IPS DF 4.7 (cell line): ENCODE measurements at regions not wholly inside any gene's neighbourhood (a gene's known extent, or its start where the extent isn't known, plus 50 kb on each side); places are given as distances from the start of the nearest gene placed in this dataset.

Experiments used
- DNase-seq: peaks from one replicate; pipeline ENCODE4 v3.0.0-alpha.2; 2013; ENCODE audit warnings: low spot score; ENCODE audit errors: extremely low read depth

DNA sequence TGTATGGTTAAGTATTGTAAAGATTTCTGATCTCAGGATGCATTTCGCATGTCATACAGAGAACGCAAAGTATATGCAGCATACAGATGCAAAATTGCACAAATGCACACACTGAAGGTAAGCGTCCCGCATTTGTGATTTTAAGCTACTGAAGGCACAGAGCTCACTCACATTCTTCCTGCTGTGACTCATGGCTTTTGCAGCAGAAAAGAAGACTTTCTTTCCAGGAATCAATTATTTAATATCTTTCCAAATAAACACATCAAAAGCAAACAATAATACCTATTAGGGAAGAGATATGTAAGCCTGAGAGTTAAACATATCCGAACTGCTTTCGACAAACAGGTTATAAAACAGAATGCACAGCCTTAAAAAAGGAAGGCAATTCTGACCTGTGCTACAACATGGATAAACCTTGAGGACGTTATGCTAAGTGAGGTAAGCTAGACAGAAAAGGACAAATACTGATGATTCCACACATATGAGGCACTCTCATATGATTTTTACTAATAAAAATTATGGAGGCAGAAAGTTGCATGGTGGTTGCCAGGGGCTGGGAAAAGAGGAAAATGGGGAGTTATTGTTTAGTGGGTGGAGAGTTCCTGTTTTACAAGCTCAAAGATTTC is 109.0 kb downstream of the TFAP2A start:
- DNase-seq: no peak

DNA sequence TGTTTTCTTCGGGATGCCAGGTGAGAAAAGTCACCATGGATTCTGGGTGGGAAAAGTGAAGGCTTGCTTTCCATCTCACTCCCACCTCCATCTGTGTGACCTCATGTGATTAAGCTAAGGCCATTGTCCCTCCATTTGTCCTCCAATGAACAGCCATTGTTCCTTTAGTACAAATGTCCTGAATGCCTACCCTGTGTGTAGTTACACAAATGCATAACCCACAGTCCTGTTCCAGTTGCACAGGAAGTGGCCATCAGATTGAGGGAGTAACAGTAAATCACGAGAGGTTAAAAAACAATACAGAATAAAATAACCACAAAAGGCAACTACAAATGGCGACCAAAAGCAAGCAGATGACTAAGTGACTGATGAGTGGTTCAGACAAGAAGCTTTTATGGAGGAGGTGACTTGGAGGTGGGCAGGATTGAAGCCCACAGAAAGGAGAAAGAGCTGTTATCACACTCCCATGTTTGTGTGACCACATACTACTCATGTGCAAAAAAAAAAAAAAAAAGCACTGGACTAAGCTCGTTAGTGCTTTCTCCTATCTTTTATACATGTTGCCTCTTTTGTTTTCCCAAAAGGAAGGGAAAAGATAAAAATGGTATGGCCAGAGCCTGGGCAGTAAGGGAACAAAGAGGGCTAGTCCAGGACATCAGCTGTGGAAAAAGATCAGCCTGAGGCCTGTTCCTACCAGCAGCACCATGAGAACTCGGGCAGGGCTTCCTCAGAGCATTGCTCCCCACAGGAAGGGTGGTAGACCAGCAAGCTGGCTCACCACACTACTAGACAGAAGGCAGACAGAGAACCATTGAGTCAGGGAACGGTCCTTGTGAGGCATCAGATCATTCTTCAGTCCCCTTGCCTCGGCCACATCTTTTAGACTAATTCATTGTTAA is 111.0 kb downstream of the TFAP2A start:
- no peak for DNase-seq

DNA sequence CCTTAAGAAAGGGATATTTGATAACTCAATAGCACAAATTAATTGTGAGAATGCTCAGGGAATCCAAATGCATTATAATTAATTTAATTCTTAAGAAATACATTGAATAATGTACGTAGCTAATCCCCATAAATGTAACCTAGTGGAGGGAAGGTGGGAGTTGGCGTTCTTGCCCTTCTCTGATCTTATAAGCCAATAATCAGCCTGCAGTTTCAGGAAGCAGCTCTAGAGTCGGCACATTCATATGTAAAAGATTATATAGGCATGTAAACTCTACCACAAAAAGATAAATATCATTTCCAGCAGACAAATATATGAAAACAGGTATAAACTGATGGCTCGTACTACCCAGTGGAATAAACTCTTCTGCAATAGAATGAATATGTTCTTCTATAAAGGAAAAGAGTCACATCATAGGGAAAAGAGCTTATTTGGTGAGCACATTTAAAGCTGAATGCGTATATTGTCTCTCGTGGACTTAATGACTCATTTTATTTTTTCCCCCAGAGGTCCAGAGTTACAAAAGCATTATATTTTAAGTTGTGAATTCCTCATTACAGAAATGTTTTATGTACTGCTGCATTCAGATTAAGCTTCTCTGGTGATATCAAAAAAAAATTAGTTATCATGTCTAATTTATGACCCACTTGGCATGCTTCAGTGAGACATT is 112.2 kb downstream of the TFAP2A start:
- DNase-seq: no peak

DNA sequence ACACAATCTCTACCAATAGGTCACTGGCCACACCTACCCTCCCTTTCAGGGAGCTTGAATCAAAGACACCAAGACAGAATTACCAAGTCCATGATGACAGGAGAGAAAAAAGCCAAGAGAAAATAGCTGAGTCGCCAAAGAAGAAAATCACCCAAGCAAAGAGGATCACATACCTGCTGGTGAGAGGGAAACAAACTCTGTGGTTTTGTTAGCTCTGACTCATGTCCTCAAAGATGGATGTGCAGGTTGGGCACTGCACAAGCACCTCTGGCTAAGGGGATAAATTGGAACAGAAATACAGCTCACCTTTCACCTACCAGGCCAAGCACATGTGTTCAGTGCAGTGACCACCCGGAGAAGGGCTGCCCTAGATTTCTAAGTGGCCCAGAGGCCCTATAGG is 114.8 kb downstream of the TFAP2A start:
- DNase-seq: no peak

DNA sequence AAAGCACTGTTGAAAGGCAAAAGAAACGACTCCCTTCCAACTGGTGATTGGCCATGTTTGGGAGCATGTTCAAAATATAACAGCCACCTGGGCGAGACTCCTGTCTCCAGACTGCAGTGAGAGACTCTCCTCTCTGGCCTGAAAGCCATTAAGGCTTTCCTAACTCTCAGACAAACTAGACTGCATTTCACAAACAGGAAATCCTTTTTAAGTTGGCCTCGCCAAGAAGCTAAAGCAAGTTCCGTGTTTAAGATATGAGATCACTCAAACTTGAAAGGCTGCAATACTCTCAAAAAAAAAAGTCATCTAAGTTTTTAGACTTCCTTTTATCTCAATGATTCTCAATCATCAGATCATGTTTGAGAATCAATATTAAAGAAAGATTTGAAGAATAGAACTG is 117.0 kb downstream of the TFAP2A start:
- no peak for DNase-seq

DNA sequence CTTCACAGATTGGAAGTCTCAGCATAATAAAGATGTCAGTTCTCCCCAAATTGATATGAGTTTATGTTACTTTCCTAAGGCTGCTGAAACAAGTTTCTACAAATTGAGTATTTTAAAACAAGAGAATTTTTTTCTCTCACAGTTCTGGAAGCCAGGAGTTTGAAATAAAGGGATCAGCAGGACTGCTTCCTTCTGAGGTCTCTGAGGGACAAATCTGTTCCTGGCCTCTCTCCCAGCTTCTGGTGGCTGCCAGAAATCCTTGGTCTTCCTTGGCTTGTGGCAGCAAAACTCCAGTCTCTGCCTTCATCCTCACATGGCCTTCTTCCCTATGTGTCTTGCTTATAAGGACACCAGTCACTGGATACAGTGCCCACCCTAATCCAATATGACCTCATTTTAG is 136.1 kb downstream of the TFAP2A start:
- DNase-seq: no peak

DNA sequence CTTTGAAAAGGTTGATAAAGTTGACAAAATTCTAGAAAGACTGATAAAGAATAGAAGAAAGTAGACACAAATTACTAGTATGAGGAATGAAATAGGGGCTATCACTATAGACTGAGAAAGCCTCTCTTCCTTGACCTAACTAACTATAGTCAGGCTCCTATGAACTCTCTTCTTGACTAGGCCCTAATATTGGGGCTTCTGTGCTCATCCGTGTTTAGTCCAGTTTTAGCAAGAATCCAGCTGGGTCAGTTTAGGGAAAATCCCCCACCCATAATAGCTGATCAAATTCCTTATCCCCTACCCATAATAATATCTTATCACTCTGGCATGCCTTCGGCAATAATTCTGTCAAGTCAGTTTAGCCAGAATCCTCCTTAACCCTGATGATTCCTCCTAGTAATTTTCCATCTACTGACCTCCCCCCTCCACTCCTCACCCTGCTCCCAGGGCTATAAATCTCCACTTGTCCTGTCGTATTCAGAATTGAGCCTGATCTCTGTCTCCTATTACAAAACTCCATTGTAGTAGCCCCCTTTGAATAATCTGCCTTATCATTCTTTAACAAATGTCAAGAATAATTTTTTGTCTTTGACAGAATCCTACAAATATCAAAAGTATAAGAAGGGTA is 138.1 kb downstream of the TFAP2A start:
- DNase-seq: no peak

DNA sequence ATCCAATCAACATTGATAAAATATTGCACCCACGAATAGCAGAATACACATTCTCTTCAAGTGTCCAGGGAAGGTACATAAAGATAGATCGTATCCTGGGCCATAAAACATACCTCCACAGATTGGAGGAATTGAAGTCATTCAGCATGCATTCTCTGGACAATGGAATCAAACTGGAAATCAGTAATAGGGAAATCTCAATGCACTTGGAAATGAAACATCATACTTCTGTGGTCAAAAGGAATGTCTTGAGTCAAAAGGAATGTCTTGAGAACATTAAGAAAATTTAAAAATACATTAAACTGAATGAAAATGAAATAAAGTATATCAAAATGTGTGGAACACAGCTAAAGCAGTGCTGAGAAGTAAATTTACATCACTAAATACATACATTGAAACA is 138.8 kb downstream of the TFAP2A start:
- DNase-seq: no peak

DNA sequence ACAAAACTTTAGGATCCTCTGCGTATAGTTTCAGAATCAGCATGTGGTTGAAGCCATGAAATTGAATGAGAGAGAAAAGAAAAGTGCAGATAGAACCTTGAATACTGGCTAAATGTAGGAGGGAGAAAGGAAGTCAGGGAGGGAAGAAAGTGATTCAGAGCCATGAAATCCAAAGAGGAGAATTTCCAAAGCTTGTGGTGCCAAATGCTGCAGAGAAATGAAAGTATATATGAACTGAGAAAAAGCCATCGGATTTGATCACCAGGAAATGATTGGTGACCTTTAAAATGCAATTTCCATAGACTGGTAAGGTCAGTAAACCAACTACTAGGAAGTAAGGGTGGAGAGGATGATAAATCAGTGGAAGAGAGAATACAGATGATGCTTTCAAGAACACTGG is 142.3 kb downstream of the TFAP2A start:
- no peak for DNase-seq

DNA sequence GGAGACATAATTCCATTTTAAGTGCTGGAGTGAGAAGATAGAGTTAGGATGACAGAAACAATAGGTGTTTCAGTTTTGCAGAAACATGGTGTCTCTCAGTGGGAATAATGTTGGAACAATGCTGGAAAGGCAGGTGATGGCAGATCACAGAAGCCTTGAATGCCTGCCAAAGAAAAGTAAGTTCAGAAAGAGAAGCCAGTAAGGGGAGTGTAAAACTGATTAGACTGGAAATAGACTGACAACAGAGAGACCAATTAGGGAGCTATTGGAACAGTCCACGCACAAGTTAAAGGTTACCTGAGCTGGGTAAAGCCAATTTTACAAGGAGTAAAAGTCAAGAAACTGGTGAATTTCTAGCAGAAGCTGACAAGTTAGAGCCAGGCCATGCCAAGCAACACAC is 142.9 kb downstream of the TFAP2A start:
- no peak for DNase-seq

DNA sequence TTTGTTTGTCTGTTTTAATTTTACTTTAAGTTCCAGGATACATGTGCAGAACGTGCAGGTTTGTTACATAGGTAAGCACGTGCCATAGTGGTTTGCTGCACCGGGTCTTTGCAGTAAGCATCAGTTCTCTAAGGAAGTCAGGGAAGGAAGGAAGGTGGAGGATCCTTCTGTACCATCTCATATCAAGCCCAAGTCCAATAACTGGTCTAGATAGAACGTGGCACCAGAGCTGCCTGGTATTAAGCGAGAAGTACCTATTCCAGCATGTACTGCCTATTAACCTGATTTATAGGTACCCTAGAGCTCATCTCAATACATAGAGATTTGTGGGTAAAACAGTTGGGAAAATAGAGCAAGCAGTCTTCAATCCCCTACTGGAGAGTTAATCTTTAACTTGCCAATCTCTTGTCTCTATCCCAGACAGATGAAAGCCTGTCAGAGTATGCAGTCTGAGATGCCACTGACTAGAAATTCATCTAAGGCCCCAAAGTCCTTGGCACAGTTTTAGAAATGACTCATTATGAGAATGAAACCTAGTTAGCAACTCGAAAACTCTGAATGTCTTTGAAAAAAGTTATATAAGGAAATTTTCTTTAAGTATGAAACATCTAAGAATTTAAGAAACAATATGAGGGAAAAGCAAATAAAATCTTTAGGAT is 144.9 kb downstream of the TFAP2A start:
- no peak for DNase-seq

DNA sequence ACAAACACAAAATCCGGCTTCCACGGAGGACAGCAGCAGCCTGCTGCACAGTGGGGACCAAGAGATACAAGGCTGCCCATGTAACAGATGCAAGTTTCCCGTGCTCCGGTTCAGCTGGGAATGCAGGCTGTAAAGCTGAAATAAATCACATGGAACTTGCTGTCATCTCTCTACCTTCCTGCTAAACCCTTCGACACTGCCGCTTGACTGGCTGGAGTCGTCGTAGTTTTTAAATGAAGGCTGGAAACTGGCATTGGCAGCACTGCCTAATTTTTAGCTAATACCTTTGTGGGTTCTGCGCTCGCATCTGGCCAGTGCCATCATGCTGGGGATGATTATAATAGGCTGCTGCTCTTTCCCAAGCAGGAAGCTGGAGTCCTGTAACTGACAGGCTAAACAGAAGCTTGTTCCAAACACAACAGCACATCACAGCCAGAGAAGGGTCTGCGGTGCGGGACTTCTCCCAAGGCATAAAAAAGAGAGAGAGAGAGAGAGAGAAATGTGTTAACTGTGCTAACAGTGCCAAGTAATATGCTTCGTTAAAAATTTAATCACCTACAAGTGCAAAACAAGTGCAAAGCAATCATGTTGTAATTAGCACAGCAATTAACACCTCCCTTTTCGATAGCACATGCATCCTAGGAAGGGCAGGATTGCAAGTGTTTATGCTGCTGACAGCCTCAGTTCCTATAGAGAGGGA is 146.1 kb downstream of the TFAP2A start:
- no peak for DNase-seq

DNA sequence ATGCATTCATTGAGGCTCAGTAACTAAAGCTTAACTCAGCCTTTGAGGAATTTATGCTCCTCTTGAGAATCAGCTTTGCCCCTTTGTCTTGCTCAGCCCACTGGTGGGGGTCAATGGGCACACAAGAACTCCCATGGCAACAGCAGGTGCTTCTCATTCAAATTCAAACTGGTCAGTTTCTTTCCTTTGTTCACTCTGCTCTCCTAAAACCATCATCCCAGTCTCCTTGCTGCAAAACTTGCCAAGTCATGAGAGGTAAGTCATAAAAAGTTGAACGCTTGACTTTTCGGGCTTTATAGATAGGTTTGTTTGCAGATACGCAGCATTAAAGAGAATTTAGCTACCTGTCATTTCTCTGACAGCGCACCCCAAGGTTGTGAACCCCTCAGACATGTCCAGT is 146.8 kb downstream of the TFAP2A start:
- peak; percentile 30 for DNase-seq

DNA sequence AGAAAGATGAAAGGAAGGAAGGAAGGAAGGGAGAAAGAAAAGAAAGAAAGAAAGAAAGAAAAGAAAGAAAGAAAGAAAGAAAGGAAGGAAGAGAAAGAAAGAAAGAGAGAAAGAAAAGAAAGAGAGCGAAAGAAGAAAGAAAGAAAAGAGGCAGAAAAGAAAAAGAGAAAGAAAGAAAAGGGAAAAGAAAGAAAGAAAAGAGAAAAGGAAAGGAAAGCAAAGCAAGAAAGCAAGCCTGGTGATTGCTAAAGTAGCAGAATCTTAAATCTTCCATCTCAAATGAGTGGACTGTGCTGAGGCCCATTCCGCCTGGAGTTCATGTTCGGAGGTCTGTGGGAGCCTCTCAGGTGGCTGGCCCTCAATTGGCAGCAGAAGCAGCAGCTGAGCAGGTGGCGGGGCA is 148.4 kb downstream of the TFAP2A start:
- no peak for DNase-seq

DNA sequence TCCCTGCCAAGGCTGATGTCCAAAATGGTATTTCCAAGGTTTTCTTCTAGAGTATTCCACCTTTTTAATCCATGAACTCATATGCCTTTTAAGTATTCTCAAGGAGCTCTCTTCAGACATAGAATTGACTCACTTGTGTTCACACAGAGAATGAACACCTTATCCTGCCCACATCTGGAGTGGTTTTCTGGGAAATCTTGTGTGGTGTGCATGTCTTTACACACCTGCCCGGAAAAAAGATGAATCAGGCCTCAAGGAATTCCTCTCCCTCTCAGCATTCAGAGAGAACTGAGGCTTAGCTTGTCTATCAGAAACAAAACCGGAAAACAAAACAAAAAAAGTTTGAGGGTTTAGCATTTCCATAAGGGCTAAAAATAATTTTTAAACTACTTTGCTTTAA is 148.8 kb downstream of the TFAP2A start:
- DNase-seq: no peak

DNA sequence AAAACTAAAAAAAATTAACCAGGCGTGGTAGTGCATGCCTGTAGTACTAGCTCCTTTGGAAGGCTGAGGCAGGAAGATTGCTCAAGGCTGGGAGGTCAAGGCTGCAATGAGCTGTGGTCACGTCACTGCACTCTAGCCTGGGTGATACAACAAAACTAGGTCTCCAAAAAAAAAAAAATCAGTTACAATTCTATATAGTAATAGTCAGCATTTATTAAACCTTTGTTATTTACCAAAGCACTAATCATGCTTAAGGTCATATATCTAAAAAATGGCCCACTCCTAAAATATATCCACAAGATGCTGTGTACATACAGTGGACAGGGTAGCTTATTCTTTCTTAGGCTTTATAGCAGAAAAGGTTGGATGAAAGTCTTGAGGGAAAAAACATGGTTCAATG is 152.4 kb downstream of the TFAP2A start:
- no peak for DNase-seq

DNA sequence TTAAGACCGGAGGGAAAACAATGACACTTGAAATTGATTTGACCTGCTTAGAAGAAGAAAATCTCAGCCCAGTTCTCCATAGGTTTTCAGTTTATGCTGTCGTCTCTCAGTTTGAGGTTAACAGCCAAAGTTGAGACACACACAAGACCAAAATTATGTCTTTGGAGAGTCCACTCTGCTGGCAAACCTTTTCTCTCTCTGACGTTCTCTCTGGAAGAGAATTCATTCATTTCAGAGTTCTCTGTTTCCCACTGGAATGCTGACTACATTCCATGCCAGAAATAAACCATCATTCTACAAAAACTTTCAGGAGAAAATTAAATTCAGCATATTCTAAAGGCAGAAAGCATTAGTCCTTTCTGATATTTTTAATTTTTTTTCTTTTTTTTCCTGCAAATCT is 155.2 kb downstream of the TFAP2A start:
- no peak for DNase-seq

DNA sequence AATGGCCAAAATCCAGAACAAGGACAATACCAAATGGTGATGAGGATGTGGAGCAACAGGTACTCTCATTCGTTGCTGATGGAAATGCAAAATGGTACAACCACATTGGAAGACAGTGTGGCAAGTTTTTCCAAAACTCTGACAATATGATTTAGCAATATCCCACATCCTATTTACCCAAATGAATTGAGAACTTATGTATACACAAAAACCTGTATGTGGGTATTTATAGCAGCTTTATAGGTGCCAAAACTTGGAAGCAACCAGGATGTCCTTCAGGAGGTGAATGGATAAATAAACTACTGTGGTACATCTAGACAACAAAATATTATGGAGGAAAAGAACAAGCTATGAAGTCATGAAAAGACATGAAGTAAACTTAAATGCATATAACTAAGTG is 156.5 kb downstream of the TFAP2A start:
- DNase-seq: no peak

DNA sequence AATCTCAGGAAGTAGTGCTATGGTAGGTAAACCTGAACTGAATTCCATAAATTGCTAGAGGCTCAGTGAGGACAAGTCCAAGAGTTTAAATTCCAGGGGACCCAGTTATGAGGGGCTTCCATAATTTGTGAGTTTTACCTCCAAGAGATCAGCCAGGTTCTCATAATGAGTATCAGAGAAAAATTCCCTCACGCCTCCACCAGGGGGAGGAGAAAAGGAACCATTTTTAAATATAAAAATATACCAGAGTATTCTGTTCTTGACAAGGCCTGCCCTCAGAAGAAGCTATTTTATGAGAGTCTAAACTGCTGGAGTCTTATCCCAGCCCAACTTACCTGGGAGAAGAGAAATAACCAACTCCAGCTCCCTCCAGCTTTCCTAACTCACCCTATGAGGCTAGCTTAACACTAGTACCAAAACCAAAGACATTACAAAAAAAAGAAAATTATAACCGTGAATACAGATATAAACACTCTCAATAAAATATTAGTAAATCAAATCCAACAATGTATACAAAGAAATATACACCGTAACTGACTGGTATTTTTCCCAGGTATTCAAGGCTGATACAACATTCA is 158.7 kb downstream of the TFAP2A start:
- no peak for DNase-seq

DNA sequence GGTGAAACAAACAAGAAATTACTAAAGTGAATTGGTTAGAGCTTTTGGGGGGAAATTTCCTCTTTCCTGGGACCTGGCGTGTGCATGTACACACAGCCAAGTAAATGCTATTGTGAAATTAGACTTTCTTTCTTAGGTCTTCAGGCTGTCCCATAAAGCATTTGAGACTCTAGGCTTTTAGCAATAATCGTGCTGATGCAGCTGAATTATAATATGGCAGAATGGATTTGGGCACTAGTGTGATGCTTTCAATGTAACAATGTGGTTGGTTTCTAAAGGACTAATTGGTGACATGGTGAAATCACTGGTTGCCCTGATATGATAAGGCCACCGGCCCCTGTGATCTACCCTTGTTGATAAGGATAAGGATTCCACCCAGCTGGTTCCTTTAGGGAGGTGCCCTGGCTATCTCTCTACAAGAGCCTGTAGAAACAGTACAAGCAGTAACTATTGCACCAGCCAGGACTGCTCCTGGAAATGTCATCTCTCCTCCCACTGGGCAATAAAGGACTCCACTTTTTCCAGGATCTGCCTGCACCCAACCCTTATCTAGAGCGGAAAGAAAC is 164.1 kb downstream of the TFAP2A start:
- no peak for DNase-seq
